ENCODE measurements at regions not wholly inside any gene's neighbourhood (a gene's known extent, or its start where the extent isn't known, plus 50 kb on each side); places are given as distances from the start of the nearest gene placed in this dataset.

- H2AFZ ChIP-seq, result no peak overlapping the region
- no peaks in the 10 kb centered on the region for H3K9me2 ChIP-seq (replicated peaks; ENCODE audit: insufficient read depth)
- no peaks in the 10 kb centered on the region for H3K4me1 ChIP-seq (ENCODE audit: insufficient read depth)
- no peaks in the 10 kb centered on the region for H4K20me1 ChIP-seq (ENCODE audit: insufficient read depth, poor library complexity, severe bottlenecking)
- 87% methylated on average over 4 of the region's 4 CpGs for WGBS (ENCODE audit: low lambda C conversion rate, missing lambda C conversion rate)
- H3K9me3 ChIP-seq (ENCODE audit: low read depth), result no peaks in the 10 kb centered on the region
- H3K27ac ChIP-seq, result no peak overlapping the region
- H3K36me3 ChIP-seq (replicated peaks; ENCODE audit: insufficient read depth, low read depth), result no peaks in the 10 kb centered on the region
- no peak for DNase-seq (ENCODE audit: low spot score)
- TF ChIP-seq CTCF (IDR thresholded peaks at IDR 0.05; ENCODE audit: poor library complexity), result no peak
- H3K27me3 ChIP-seq, result no peaks in the 10 kb centered on the region
- no peaks in the 10 kb centered on the region for H3K79me2 ChIP-seq
- no peak overlapping the region for H3K4me3 ChIP-seq
- no peak overlapping the region for H3K4me2 ChIP-seq
Measured at GRCh38 chr18:55158570-55158969, 199.3 kb upstream of the CCDC68 start.

DNA sequence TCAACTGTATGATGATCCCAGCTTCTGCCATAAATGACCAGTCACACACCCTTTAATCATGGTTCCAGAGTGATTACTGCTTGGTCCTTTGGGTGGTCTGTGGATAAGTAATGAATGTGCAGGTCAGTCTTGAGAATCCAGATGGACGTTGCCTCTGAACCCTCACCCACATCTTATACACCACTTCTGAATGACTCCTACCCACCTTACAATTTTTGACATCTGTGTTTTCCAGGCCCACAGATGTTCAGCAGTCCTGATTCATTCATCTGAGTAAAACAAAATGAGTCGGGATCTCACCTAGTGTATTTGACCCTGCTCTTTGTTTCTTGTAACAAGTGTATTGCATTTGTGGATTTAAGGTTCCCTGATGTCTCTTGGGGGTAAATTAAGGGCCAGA lies 194.1 kb upstream of the CCDC68 start:
- H3K4me2 ChIP-seq, result no peak overlapping the region
- H3K4me1 ChIP-seq (ENCODE audit: insufficient read depth), result no peaks in the 10 kb centered on the region
- no peak overlapping the region for H2AFZ ChIP-seq
- 88% methylated on average over 2 of the region's 2 CpGs for whole genome bisulfite sequencing (ENCODE audit: low lambda C conversion rate, missing lambda C conversion rate)
- no peak for DNase-seq (ENCODE audit: low spot score)
- no peaks in the 10 kb centered on the region for H4K20me1 ChIP-seq (ENCODE audit: insufficient read depth, poor library complexity, severe bottlenecking)
- no peak overlapping the region for H3K4me3 ChIP-seq
- H3K36me3 ChIP-seq (replicated peaks; ENCODE audit: insufficient read depth, low read depth), result no peaks in the 10 kb centered on the region
- H3K9me2 ChIP-seq (replicated peaks; ENCODE audit: insufficient read depth), result no peaks in the 10 kb centered on the region
- no peaks in the 10 kb centered on the region for H3K27me3 ChIP-seq
- no peaks in the 10 kb centered on the region for H3K79me2 ChIP-seq
- no peak overlapping the region for H3K27ac ChIP-seq
- no peaks in the 10 kb centered on the region for H3K9me3 ChIP-seq (ENCODE audit: low read depth)
- TF ChIP-seq CTCF (IDR thresholded peaks at IDR 0.05; ENCODE audit: poor library complexity) (no peak), EZH2 (IDR thresholded peaks at IDR 0.05; ENCODE audit: borderline replicate concordance) (no peak), EZH2phosphoT487 (IDR thresholded peaks at IDR 0.05; ENCODE audit: low read depth, severe bottlenecking, unreplicated experiment) (no peak)

DNA sequence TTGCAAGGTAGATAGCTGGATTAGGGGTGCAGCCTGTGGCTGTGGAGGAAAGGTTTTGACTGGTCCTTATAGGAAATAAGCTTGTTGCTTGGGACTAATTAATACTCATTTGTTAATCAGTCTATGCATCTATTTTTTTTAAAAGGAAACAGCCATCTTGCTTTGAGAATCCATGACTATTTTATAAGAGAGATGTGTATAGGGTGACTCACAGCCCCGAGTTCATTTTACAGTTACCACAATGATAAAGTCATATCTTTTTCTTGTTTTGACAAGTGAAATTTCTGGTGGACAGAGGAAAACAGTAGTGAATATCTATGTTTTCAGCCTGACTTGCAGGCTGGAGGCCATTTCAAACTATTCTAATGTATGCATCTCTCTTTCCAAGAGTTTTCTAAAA lies 193.5 kb upstream of the CCDC68 start:
- WGBS (ENCODE audit: low lambda C conversion rate, missing lambda C conversion rate), result 64% methylated on average over 1 of the region's 1 CpG
- no peak overlapping the region for H2AFZ ChIP-seq
- no peaks in the 10 kb centered on the region for H3K9me3 ChIP-seq (ENCODE audit: low read depth)
- H3K79me2 ChIP-seq, result no peaks in the 10 kb centered on the region
- no peak for TF ChIP-seq EZH2phosphoT487 (IDR thresholded peaks at IDR 0.05; ENCODE audit: low read depth, severe bottlenecking, unreplicated experiment)
- no peak for TF ChIP-seq EZH2 (IDR thresholded peaks at IDR 0.05; ENCODE audit: borderline replicate concordance)
- TF ChIP-seq CTCF (IDR thresholded peaks at IDR 0.05; ENCODE audit: poor library complexity), result no peak
- H3K4me3 ChIP-seq, result no peak overlapping the region
- H4K20me1 ChIP-seq (ENCODE audit: insufficient read depth, poor library complexity, severe bottlenecking), result no peaks in the 10 kb centered on the region
- DNase-seq (ENCODE audit: low spot score), result no peak
- H3K27me3 ChIP-seq, result no peaks in the 10 kb centered on the region
- no peaks in the 10 kb centered on the region for H3K9me2 ChIP-seq (replicated peaks; ENCODE audit: insufficient read depth)
- no peak overlapping the region for H3K4me2 ChIP-seq
- no peaks in the 10 kb centered on the region for H3K4me1 ChIP-seq (ENCODE audit: insufficient read depth)
- no peak overlapping the region for H3K27ac ChIP-seq
- no peaks in the 10 kb centered on the region for H3K36me3 ChIP-seq (replicated peaks; ENCODE audit: insufficient read depth, low read depth)

- no peak for TF ChIP-seq EZH2phosphoT487 (IDR thresholded peaks at IDR 0.05; ENCODE audit: low read depth, severe bottlenecking, unreplicated experiment)
- TF ChIP-seq EZH2 (IDR thresholded peaks at IDR 0.05; ENCODE audit: borderline replicate concordance), result no peak
- TF ChIP-seq CTCF (IDR thresholded peaks at IDR 0.05; ENCODE audit: poor library complexity), result no peak
- Histone ChIP-seq H3K4me1 (ENCODE audit: insufficient read depth) (no peaks in the 10 kb centered on the region), H3K9me3 (ENCODE audit: low read depth) (no peaks in the 10 kb centered on the region), H3K4me3 (no peak overlapping the region), H3K27me3 (no peaks in the 10 kb centered on the region), H2AFZ (no peak overlapping the region), H3K27ac (no peak overlapping the region), H3K4me2 (no peak overlapping the region), H3K36me3 (replicated peaks; ENCODE audit: insufficient read depth, low read depth) (no peaks in the 10 kb centered on the region), H3K9me2 (replicated peaks; ENCODE audit: insufficient read depth) (no peaks in the 10 kb centered on the region), H4K20me1 (ENCODE audit: insufficient read depth, poor library complexity, severe bottlenecking) (no peaks in the 10 kb centered on the region), H3K79me2 (no peaks in the 10 kb centered on the region)
- WGBS (ENCODE audit: low lambda C conversion rate, missing lambda C conversion rate), result 78% methylated on average over 6 of the region's 6 CpGs
- DNase-seq (ENCODE audit: low spot score), result no peak
Measured at GRCh38 chr18:55149994-55150393, 190.7 kb upstream of the CCDC68 start.
